IMR-90 (cell line): ENCODE measurements at regions not wholly inside any gene's neighbourhood (a gene's known extent, or its start where the extent isn't known, plus 50 kb on each side); places are given as distances from the start of the nearest gene placed in this dataset.

Experiments used
- ATAC-seq: fragments of 200-7000 bp; cut with Tn5 transposase; 2 replicates; pipeline ENCODE4 v1.9.1; 2020; ENCODE audit warnings: low read depth, mild to moderate bottlenecking, moderate library complexity
- BruUV-seq: library from RNA; stranded (reverse); fragments of 400-500 nt; replicated peaks from 2 replicates; lab custom pipeline; 2021; lab: Mats Ljungman, UMichigan
- CTCF ChIA-PET: fragments of 300-600 bp; formaldehyde crosslinking; extraction: SDS; loops from one replicate; lab custom pipeline; 2021; ENCODE audit warnings: antibody characterized with exemption; lab: Yijun Ruan, JAX
- POLR2A ChIA-PET: fragments of 300-600 bp; sonication (Branson Sonifier 250); formaldehyde crosslinking; loops from one replicate; lab custom pipeline; 2022; ENCODE audit warnings: antibody characterized with exemption; ENCODE audit not compliant: unreplicated experiment; lab: Charles Lee
- DNase-seq: peaks from one replicate; pipeline ENCODE4 v3.0.0; 2013
- H2AFZ ChIP-seq: replicated peaks from 2 replicates; pipeline ENCODE3; 2013; ENCODE audit warnings: low read length, mild to moderate bottlenecking; ENCODE audit not compliant: poor library complexity
- H2AK5ac ChIP-seq: 2 replicates; pipeline ENCODE4 v1.6.1; 2013; ENCODE audit warnings: low read depth, low read length, inconsistent platforms
- H2AK9ac ChIP-seq: replicated peaks from 2 replicates; pipeline ENCODE3; 2013; ENCODE audit warnings: mild to moderate bottlenecking, low read depth, low read length, moderate library complexity; ENCODE audit not compliant: poor library complexity
- H2BK120ac ChIP-seq: 2 replicates; pipeline ENCODE4 v1.6.1; 2013; ENCODE audit warnings: low read depth, low read length, inconsistent platforms
- H2BK15ac ChIP-seq: 3 replicates; pipeline ENCODE4 v1.6.1; 2013; ENCODE audit warnings: low read depth, low read length, inconsistent platforms
- H2BK20ac ChIP-seq: 2 replicates; pipeline ENCODE4 v1.6.1; 2013; ENCODE audit warnings: low read depth, mild to moderate bottlenecking, inconsistent platforms, low read length, moderate library complexity
- H2BK5ac ChIP-seq: 2 replicates; pipeline ENCODE4 v1.6.1; 2013; ENCODE audit warnings: mild to moderate bottlenecking, low read depth, low read length, inconsistent platforms; ENCODE audit not compliant: poor library complexity, severe bottlenecking
- H3K14ac ChIP-seq: replicated peaks from 2 replicates; pipeline ENCODE4 v1.6.1; 2013; ENCODE audit warnings: low read depth, low read length, inconsistent platforms
- H3K18ac ChIP-seq: 2 replicates; pipeline ENCODE4 v1.6.1; 2013; ENCODE audit warnings: low read depth, low read length, control low read depth
- H3K23ac ChIP-seq: 2 replicates; pipeline ENCODE4 v1.6.1; 2013; ENCODE audit warnings: low read depth, low read length, inconsistent platforms
- H3K27ac ChIP-seq: 2 replicates; pipeline ENCODE4 v1.5.1; 2013; ENCODE audit warnings: mild to moderate bottlenecking, control low read depth, low read length; ENCODE audit not compliant: insufficient read depth
- H3K27me3 ChIP-seq: 2 replicates; pipeline ENCODE4 v1.6.1; 2013; ENCODE audit warnings: low read length; ENCODE audit not compliant: control insufficient read depth, insufficient read depth
- H3K36me3 ChIP-seq: 2 replicates; pipeline ENCODE4 v1.6.1; 2013; ENCODE audit warnings: low read length, mixed read lengths; ENCODE audit not compliant: control insufficient read depth, insufficient read depth
- H3K4ac ChIP-seq: 2 replicates; pipeline ENCODE4 v1.6.1; 2013; ENCODE audit warnings: low read depth, low read length, inconsistent platforms
- H3K4me1 ChIP-seq: 2 replicates; pipeline ENCODE4 v1.6.1; 2013; ENCODE audit warnings: low read length, mixed read lengths; ENCODE audit not compliant: control insufficient read depth, insufficient read depth
- H3K4me2 ChIP-seq: 2 replicates; pipeline ENCODE4 v1.6.1; 2013; ENCODE audit warnings: low read depth, mild to moderate bottlenecking, control low read depth, low read length, moderate library complexity
- H3K4me3 ChIP-seq: 2 replicates; pipeline ENCODE4 v1.5.1; 2013; ENCODE audit warnings: low read depth, mild to moderate bottlenecking, control low read depth, low read length, moderate library complexity; ENCODE audit not compliant: insufficient read depth
- H3K56ac ChIP-seq: 2 replicates; pipeline ENCODE4 v1.6.1; 2013; ENCODE audit warnings: low read length, inconsistent platforms; ENCODE audit not compliant: insufficient read depth; ENCODE audit errors: extremely low read depth
- H3K79me1 ChIP-seq, 2 experiments: 2 replicates each; pipeline ENCODE4 v1.6.1; 2013; ENCODE audit warnings: low read length in 2 of 2, inconsistent platforms in 1 of 2, low read depth in 1 of 2
- H3K9ac ChIP-seq: 2 replicates; pipeline ENCODE4 v1.6.1; 2013; ENCODE audit warnings: low read depth, low read length, control low read depth
- H3K9me1 ChIP-seq: 2 replicates; pipeline ENCODE4 v1.6.1; 2013; ENCODE audit warnings: low read length, inconsistent platforms; ENCODE audit not compliant: insufficient read depth
- H3K9me3 ChIP-seq: 2 replicates; pipeline ENCODE4 v1.6.1; 2013; ENCODE audit warnings: low read length; ENCODE audit not compliant: control insufficient read depth, insufficient read depth
- H4K20me1 ChIP-seq: 2 replicates; pipeline ENCODE4 v1.6.1; 2013; ENCODE audit warnings: low read length, inconsistent platforms; ENCODE audit not compliant: insufficient read depth
- H4K5ac ChIP-seq: 2 replicates; pipeline ENCODE4 v1.6.1; 2013; ENCODE audit warnings: mild to moderate bottlenecking, low read depth, low read length, control low read depth
- H4K8ac ChIP-seq, 2 experiments: 2 replicates each; pipeline ENCODE4 v1.6.1; 2013; ENCODE audit warnings: low read depth in 2 of 2, low read length in 2 of 2, control low read depth in 1 of 2, inconsistent platforms in 1 of 2
- H4K91ac ChIP-seq: 2 replicates; pipeline ENCODE4 v1.6.1; 2013; ENCODE audit warnings: low read depth, low read length, inconsistent platforms; ENCODE audit not compliant: insufficient read depth
- BHLHE40 ChIP-seq: fragments of 150-350 bp; IDR thresholded peaks from 2 replicates; pipeline ENCODE4 v1.6.1; 2016; ENCODE audit warnings: mild to moderate bottlenecking, low read depth, low read length
- CEBPB ChIP-seq: IDR thresholded peaks from 2 replicates; pipeline ENCODE4 v1.6.1; 2012; ENCODE audit warnings: low read depth, low read length, improper control_type of control experiment
- CHD1 ChIP-seq: IDR thresholded peaks from 2 replicates; pipeline ENCODE4 v1.6.1; 2012; ENCODE audit warnings: low read depth, low read length, improper control_type of control experiment
- MAFK ChIP-seq: IDR thresholded peaks from 2 replicates; pipeline ENCODE4 v1.6.1; 2012; ENCODE audit warnings: low read depth, low read length, improper control_type of control experiment
- NFE2L2 ChIP-seq: fragments of 150-350 bp; IDR thresholded peaks from 2 replicates; pipeline ENCODE4 v1.6.1; 2016; ENCODE audit warnings: low read depth, mild to moderate bottlenecking, low read length
- RCOR1 ChIP-seq: IDR thresholded peaks from 2 replicates; pipeline ENCODE4 v1.6.1; 2012; ENCODE audit warnings: mild to moderate bottlenecking, low read length, improper control_type of control experiment; ENCODE audit not compliant: insufficient replicate concordance
- WGBS, 2 experiments: methylation state at CpG; one replicate each; pipeline versions ENCODE4 v1.1.5 to v1.1.7; 2013; ENCODE audit warnings: missing lambda C conversion rate in 2 of 2; ENCODE audit not compliant: insufficient read length in 1 of 2; ENCODE audit errors: extremely low coverage in 2 of 2; 5-methylcytosine and 5-hydroxymethylcytosine counted together
- dilution Hi-C: fragments of 300-500 bp; cut with HindIII; formaldehyde crosslinking; loops from one replicate; pipeline ENCODE4 v1.14.3; 2018; ENCODE audit warnings: low sequenced_read_pairs; ENCODE audit not compliant: unreplicated experiment
- in situ Hi-C: fragments of 300-500 bp; cut with MboI; formaldehyde crosslinking; loops from 3 replicates; pipeline ENCODE4 v1.14.3; 2019; ENCODE audit warnings: low sequenced_read_pairs, inconsistent platforms, mixed read lengths
- intact Hi-C: fragments of 100-400 bp; cut with micrococcal nuclease; formaldehyde crosslinking; loops from 2 replicates; pipeline ENCODE4 v1.10.0; 2022

DNA sequence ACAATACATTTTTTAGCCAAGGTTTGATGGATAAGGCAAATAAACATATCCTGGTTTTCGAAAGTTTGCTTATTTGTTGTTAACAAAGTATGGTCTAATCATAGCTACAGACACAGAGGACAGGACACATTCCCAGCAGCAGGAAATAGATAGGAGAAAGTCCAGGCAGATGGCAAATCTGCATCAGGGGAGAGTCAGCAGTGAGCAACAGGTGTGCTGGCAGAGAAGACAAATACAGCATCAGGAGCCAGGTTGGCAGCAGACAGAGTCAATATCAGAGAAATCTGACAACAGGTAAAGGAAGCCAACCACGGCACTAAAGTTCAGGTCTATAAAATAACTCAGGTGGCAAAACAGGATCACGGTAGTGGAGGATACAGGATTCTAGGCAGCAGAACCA, 210.7 kb upstream of the PTBP2 start:
- BruUV-seq = no TSS peak
- no peaks in the 10 kb centered on the region for H3K9me1 ChIP-seq
- 100% methylated on average over 1 of the region's 3 CpGs; no CpG with 5 or more reads in 1 of the 2 experiments for WGBS, 2 experiments

More for the DNA sequence above, 210.7 kb upstream of the PTBP2 start:
- Histone ChIP-seq H2BK120ac (no peak overlapping the region), H3K14ac (no peak overlapping the region), H3K36me3 (no peaks in the 10 kb centered on the region), H3K79me1 (no peaks in the 10 kb centered on the region), H3K4ac (no peak overlapping the region), H3K9me3 (no peaks in the 10 kb centered on the region), H2AFZ (no peak overlapping the region), H3K27me3 (no peaks in the 10 kb centered on the region; the same call in 1 of the 2 replicates), H3K4me1 (no peaks in the 10 kb centered on the region), H2BK20ac (no peak overlapping the region), H3K56ac (no peak overlapping the region), H4K20me1 (no peaks in the 10 kb centered on the region), H3K27ac (no peak overlapping the region), H4K5ac (no peak overlapping the region), H4K91ac (no peak overlapping the region), H4K8ac (no peak overlapping the region), H3K23ac (no peak overlapping the region), H3K9ac (no peak overlapping the region), H2BK5ac (no peak overlapping the region), H3K18ac (no peak overlapping the region), H2AK5ac (no peak overlapping the region), H2BK15ac (no peak overlapping the region), H3K4me3 (no peak overlapping the region), H2AK9ac (no peak overlapping the region), H3K4me2 (no peak overlapping the region)
- no peak for ATAC-seq
- in situ Hi-C loops = no loop called here
- dilution Hi-C loops = no loop called here
- ChIA-PET CTCF (interaction anchor here (0.6 kb wide), 1 partner anchor 51 kb away, joined by 3 read pairs; no protein-coding TSS in a partner anchor), POLR2A (no interaction called here)
- no peak for DNase-seq
- TF ChIP-seq RCOR1 = no peak
- no peak for TF ChIP-seq NFE2L2
- TF ChIP-seq BHLHE40 = no peak
- TF ChIP-seq MAFK = no peak
- no peak for TF ChIP-seq CEBPB
- no peak for TF ChIP-seq CHD1
- intact Hi-C loops = no loop called here
